Right renal pelvis (tissue), 4 donors: ENCODE measurements at regions not wholly inside any gene's neighbourhood (a gene's known extent, or its start where the extent isn't known, plus 50 kb on each side); places are given as distances from the start of the nearest gene placed in this dataset.

Experiments used
- DNase-seq, 4 donors: peaks; one replicate each; pipeline ENCODE4 v3.0.0-alpha.2; 2013; ENCODE audit warnings: low read depth in 4 of 4, low spot score in 3 of 4, missing footprints in 1 of 4

DNA sequence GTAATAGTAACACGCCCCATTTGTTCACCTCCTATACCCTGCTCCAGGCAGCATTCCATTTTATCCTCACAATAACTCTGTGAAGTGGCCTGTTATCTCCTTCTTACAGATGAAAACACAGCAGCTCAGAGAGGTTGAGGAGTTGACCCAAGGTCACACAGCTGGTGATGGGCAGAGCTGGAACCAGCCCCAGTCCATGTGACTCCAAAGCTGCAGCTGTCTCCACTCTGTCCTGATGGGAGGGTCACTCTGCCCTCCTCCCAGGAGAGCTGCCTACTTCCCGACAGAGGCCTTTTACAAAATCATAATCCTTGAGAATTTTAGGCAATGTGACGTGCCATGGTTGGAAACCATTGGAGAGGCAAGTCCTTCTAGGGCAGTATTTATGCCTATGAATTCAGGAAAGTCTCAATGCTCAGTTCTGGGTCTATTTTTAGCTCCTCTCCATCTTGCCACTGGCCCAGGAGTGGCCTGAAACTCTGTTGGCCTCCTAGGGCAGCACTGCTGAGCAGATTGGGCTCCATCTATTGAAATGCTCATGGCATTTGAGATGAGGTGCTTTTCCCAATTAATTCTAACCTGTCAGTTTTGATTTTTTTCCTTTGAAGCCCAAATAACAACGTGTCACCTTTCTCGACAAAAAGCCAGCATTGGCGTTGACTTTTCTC, 50.1 kb upstream of the KCNK12 start:
- DNase-seq, result no peak
